ENCODE measurements at regions not wholly inside any gene's neighbourhood (a gene's known extent, or its start where the extent isn't known, plus 50 kb on each side); places are given as distances from the start of the nearest gene placed in this dataset.
"Not testable (repeated sequence)": the region's sequence is repeated elsewhere in the genome, so short reads cannot be mapped to it uniquely, and the experiment has no call there.

GRCh38 chr15:96049766-96050165, 280.7 kb upstream of the NR2F2 start:
- no peak for DNase-seq (ENCODE audit: extremely low read depth in 1 of 2, low read depth in 1 of 2)

GRCh38 chr15:96051598-96051997, 278.9 kb upstream of the NR2F2 start:
- DNase-seq (ENCODE audit: extremely low read depth in 1 of 2, low read depth in 1 of 2), result no peak

- no peak for DNase-seq (ENCODE audit: extremely low read depth in 1 of 2, low read depth in 1 of 2)
Observed at GRCh38 chr15:96052154-96052553, 278.3 kb upstream of the NR2F2 start.

- no peak for DNase-seq (ENCODE audit: extremely low read depth in 1 of 2, low read depth in 1 of 2)
Observed at GRCh38 chr15:96052572-96053030, 277.9 kb upstream of the NR2F2 start.

GRCh38 chr15:96053031-96053780, 277.3 kb upstream of the NR2F2 start:
- DNase-seq (ENCODE audit: extremely low read depth in 1 of 2, low read depth in 1 of 2), result no peak

GRCh38 chr15:96053781-96054428, 276.6 kb upstream of the NR2F2 start:
- DNase-seq (ENCODE audit: extremely low read depth in 1 of 2, low read depth in 1 of 2), result no peak

- DNase-seq (ENCODE audit: extremely low read depth in 1 of 2, low read depth in 1 of 2), result no peak
Observed at GRCh38 chr15:96054621-96055020, 275.9 kb upstream of the NR2F2 start.

- no peak for DNase-seq (ENCODE audit: extremely low read depth in 1 of 2, low read depth in 1 of 2)
Observed at GRCh38 chr15:96058103-96058851, 272.2 kb upstream of the NR2F2 start.

GRCh38 chr15:96058852-96059103, 271.7 kb upstream of the NR2F2 start:
- DNase-seq (ENCODE audit: extremely low read depth in 1 of 2, low read depth in 1 of 2), result not testable (repeated sequence)

GRCh38 chr15:96060591-96060990, 269.9 kb upstream of the NR2F2 start:
- not testable (repeated sequence) for DNase-seq (ENCODE audit: extremely low read depth in 1 of 2, low read depth in 1 of 2)

- no peak for DNase-seq (ENCODE audit: extremely low read depth in 1 of 2, low read depth in 1 of 2)
Observed at GRCh38 chr15:96064351-96064756, 266.1 kb upstream of the NR2F2 start.

- no peak for DNase-seq (ENCODE audit: extremely low read depth in 1 of 2, low read depth in 1 of 2)
Observed at GRCh38 chr15:96066126-96066525, 264.4 kb upstream of the NR2F2 start.

- DNase-seq (ENCODE audit: extremely low read depth in 1 of 2, low read depth in 1 of 2), result no peak
Observed at GRCh38 chr15:96066852-96067495, 263.5 kb upstream of the NR2F2 start.

- no peak for DNase-seq (ENCODE audit: extremely low read depth in 1 of 2, low read depth in 1 of 2)
Observed at GRCh38 chr15:96067677-96068076, 262.8 kb upstream of the NR2F2 start.

GRCh38 chr15:96068897-96069296, 261.6 kb upstream of the NR2F2 start:
- no peak for DNase-seq (ENCODE audit: extremely low read depth in 1 of 2, low read depth in 1 of 2)

- DNase-seq (ENCODE audit: extremely low read depth in 1 of 2, low read depth in 1 of 2), result no peak
Observed at GRCh38 chr15:96070636-96071035, 259.9 kb upstream of the NR2F2 start.

- no peak for DNase-seq (ENCODE audit: extremely low read depth in 1 of 2, low read depth in 1 of 2)
Observed at GRCh38 chr15:96072821-96073220, 257.7 kb upstream of the NR2F2 start.

- no peak for DNase-seq (ENCODE audit: extremely low read depth in 1 of 2, low read depth in 1 of 2)
Observed at GRCh38 chr15:96073908-96074307, 256.6 kb upstream of the NR2F2 start.

GRCh38 chr15:96075895-96076294, 254.6 kb upstream of the NR2F2 start:
- no peak for DNase-seq (ENCODE audit: extremely low read depth in 1 of 2, low read depth in 1 of 2)

- no peak for DNase-seq (ENCODE audit: extremely low read depth in 1 of 2, low read depth in 1 of 2)
Observed at GRCh38 chr15:96076350-96076749, 254.2 kb upstream of the NR2F2 start.

GRCh38 chr15:96079041-96079440, 251.5 kb upstream of the NR2F2 start:
- DNase-seq (ENCODE audit: extremely low read depth in 1 of 2, low read depth in 1 of 2), result no peak

- DNase-seq (ENCODE audit: extremely low read depth in 1 of 2, low read depth in 1 of 2), result no peak
Observed at GRCh38 chr15:96079882-96080281, 250.6 kb upstream of the NR2F2 start.

Measured in activated CD8-positive, alpha-beta memory T cell treated with anti-CD3 and anti-CD28 coated beads for 1 hour (primary cell).